Lower leg skin (tissue), 4 donors: ENCODE measurements at regions not wholly inside any gene's neighbourhood (a gene's known extent, or its start where the extent isn't known, plus 50 kb on each side); places are given as distances from the start of the nearest gene placed in this dataset.

Experiments used
- DNase-seq, 2 donors: peaks; one replicate each; pipeline ENCODE4 v3.0.0-alpha.2; 2019; ENCODE audit warnings: low spot score in 2 of 2
- H3K4me3 ChIP-seq: fragments of 200-600 bp; sonication (generic); 2 replicates; pipeline ENCODE4 v1.5.1; 2017; ENCODE audit warnings: mild to moderate bottlenecking, low read depth; ENCODE audit not compliant: poor library complexity, severe bottlenecking
- POLR2A ChIP-seq, 2 donors: fragments of 450-650 bp; IDR thresholded peaks; one replicate each; pipeline ENCODE4 v1.6.1; 2016 to 2017; ENCODE audit warnings: antibody characterized with exemption in 2 of 2, mild to moderate bottlenecking in 1 of 2, moderate library complexity in 1 of 2
- WGBS, 2 donors: methylation state at CpG; one replicate each; pipeline ENCODE4 v1.1.5; 2018; 5-methylcytosine and 5-hydroxymethylcytosine counted together
- intact Hi-C: fragments of 100-400 bp; cut with DNase I; formaldehyde crosslinking; loops from one replicate; pipeline ENCODE4 v1.15.0; 2023; ENCODE audit warnings: low total_unique reads
- TF ChIP-seq, protein P1 (sequence below), 3 donors: fragments of 450-650 bp; IDR thresholded peaks; one replicate each; pipeline ENCODE4 v1.5.1; 2016; ENCODE audit warnings: antibody characterized with exemption in 3 of 3, mild to moderate bottlenecking in 3 of 3, moderate library complexity in 2 of 3

DNA sequence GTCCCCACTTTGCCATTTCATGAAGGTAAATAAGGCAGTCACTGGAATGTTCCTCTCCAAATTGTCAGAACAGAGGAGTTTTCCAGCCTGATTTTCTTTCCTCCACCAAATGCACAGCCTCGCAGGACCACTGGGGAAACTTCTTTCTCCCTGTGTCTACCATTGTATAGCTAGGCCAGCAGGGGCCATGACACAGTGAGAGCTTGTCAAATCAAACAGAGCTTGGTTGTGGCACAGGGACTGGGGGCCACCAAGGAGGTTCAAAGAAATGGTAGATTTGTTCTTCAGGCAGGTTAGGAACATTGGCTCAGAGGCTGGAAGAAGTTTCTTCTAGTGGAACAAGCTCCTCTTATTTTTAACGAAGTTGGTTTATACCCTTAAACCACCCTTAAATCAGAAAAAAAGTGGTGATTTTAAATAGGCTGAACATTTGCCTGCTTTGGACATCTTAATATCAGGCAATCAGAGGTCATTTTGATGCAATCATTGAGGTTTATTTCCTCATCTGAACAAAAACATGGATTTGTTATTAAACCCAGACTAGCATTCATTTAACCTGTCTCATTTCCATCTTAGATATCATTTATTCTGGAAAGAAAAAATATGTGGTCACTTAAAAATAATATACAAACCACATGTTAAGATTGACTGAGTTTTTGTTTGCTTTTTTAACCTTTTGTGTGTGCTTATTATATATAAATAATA is 105.6 kb downstream of the GTPBP8 start:
- intact Hi-C loops, result no loop called here
- 84 to 87% methylated on average over 2 of the region's 2 CpGs for WGBS, 2 donors

DNA sequence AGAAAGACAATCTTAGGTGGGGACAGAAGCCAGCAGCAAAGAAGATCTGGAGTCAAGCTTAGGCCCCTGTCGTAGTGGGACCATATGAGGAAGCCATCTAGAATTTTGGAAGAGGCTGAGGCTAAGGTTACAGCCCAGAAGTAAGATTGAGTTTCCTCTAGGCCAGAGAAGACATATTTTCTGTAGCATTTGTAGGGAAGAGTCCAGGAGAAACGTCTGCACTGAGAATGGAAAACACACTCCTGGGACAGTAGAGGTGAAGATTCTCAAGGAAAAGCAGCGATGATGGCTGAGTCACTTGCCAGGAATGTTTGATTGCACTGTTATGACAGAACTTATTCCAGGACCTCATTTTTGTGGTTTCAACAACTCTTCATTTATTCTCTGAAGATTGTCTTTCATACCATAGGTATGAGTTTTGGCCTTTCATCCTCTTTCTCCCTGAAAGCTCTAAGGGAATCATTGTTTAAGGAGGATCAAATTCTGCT is 107.2 kb downstream of the GTPBP8 start:
- WGBS, 2 donors, result 62 to 75% methylated on average over 3 of the region's 3 CpGs
- intact Hi-C loops, result no loop called here
- no peak for DNase-seq
- no peak for TF ChIP-seq POLR2A (IDR thresholded peaks at IDR 0.05)
- TF ChIP-seq, protein P1, sequence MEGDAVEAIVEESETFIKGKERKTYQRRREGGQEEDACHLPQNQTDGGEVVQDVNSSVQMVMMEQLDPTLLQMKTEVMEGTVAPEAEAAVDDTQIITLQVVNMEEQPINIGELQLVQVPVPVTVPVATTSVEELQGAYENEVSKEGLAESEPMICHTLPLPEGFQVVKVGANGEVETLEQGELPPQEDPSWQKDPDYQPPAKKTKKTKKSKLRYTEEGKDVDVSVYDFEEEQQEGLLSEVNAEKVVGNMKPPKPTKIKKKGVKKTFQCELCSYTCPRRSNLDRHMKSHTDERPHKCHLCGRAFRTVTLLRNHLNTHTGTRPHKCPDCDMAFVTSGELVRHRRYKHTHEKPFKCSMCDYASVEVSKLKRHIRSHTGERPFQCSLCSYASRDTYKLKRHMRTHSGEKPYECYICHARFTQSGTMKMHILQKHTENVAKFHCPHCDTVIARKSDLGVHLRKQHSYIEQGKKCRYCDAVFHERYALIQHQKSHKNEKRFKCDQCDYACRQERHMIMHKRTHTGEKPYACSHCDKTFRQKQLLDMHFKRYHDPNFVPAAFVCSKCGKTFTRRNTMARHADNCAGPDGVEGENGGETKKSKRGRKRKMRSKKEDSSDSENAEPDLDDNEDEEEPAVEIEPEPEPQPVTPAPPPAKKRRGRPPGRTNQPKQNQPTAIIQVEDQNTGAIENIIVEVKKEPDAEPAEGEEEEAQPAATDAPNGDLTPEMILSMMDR (IDR thresholded peaks at IDR 0.05), result no peak
- no peak overlapping the region for H3K4me3 ChIP-seq

More for the DNA sequence above, 105.6 kb downstream of the GTPBP8 start:
- TF ChIP-seq POLR2A (IDR thresholded peaks at IDR 0.05), result no peak
- TF ChIP-seq, protein P1 (IDR thresholded peaks at IDR 0.05), result no peak
- DNase-seq, result no peak
- H3K4me3 ChIP-seq, result no peak overlapping the region

DNA sequence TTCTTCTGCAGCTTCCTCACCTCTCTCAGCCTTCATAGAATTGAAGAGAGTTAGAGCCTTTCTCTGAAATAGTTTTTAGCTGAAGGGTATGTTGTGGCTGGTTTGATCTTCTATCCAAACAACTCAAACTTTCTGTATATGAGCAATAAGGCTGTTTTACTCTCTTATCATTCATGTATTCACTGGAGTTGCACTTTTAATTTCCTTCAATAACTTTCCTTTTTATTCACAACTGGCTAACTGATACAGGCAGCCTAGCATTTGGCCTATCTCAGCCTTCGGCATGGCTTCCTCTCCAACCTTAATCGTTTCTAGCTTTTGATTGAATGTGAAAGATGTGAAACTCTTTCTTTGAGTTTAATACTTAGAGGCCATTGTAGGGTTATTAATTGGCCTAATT is 109.3 kb downstream of the GTPBP8 start:
- no peak overlapping the region for H3K4me3 ChIP-seq
- 93 to 94% methylated on average over 2 of the region's 2 CpGs for WGBS, 2 donors
- no peak for DNase-seq
- intact Hi-C loops, result no loop called here
- TF ChIP-seq, protein P1 (IDR thresholded peaks at IDR 0.05), result no peak
- no peak for TF ChIP-seq POLR2A (IDR thresholded peaks at IDR 0.05)

DNA sequence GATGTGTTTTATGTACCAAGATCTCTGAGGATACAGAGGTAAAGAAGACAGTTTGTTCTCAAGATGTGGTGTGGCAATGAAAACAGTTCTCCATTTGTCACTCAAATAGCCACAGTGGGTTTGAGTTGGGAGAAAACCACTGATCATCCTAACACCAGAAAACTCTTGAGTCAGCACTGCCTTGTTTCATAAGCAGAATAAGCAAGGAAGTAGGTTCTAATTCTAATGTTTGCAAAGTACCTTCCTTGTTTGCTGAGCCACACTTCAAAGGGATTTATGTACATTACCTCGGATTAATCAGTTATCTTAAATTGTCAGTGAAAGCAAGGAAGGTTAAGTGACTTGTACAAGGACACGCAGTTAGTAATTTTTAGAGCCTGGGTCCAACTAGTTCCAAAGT is 107.8 kb upstream of the BOC start:
- no peak overlapping the region for H3K4me3 ChIP-seq
- no peak for TF ChIP-seq POLR2A (IDR thresholded peaks at IDR 0.05)
- TF ChIP-seq, protein P1 (IDR thresholded peaks at IDR 0.05), result no peak
- intact Hi-C loops, result no loop called here
- WGBS, 2 donors, result 58 to 85% methylated on average over 2 of the region's 2 CpGs
- DNase-seq, result no peak

DNA sequence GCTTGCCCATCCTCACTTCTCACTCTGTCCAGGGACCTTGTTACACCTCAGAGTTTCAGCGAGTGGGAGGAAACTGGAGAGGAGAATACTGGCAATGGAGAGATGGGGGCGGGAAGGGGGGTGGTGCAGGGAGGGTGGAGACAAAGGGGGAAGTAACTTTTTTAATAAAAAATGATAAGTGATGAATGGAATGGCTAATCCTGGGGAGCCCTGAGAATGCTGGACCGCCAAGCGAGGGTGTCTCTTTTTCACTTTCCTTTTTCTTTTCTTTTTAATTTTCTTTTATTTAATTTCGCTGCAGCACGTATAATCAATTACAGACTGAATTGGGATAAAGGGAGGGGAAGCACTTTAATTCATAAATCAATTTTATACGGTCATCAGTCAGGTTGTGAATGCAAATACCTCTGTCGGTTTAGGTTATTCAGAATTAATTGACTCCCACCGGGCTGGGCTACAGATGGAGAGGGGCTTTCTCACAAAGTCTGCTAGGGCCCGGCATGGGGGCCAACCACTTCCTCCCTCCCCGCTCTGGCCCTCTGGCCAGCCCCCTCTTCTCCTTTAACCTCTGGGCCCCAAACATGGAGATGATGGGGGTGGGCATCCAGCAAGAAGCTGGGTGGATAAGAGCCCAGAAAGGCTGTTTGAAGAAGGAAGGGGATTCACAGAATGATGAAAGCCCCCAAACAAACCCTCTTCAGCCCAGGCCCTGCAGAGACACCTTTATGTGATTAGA is 106.8 kb upstream of the BOC start:
- intact Hi-C loops, result no loop called here

More for the DNA sequence above, 106.8 kb upstream of the BOC start:
- no peak overlapping the region for H3K4me3 ChIP-seq
- 71 to 72% methylated on average over 11 of the region's 11 CpGs for WGBS, 2 donors
- TF ChIP-seq, protein P1 (IDR thresholded peaks at IDR 0.05), result no peak
- TF ChIP-seq POLR2A (IDR thresholded peaks at IDR 0.05), result no peak
- no peak for DNase-seq
